K562 (cell line): ENCODE measurements at regions not wholly inside any gene's neighbourhood (a gene's known extent, or its start where the extent isn't known, plus 50 kb on each side); places are given as distances from the start of the nearest gene placed in this dataset.

Experiments
- ATAC-seq: fragments of 200-7000 bp; cut with Tn5 transposase; 3 replicates; pipeline ENCODE4 v1.9.1; 2020; ENCODE audit warnings: moderate library complexity
- BruUV-seq: library from RNA; stranded (reverse); fragments of 400-500 nt; replicated peaks from 2 replicates; lab custom pipeline; 2021; lab: Mats Ljungman, UMichigan
- CTCF ChIA-PET: fragments of 300-600 bp; formaldehyde crosslinking; extraction: SDS; loops from one replicate; lab custom pipeline; 2021; ENCODE audit warnings: low intra/inter-chr PET ratio; lab: Yijun Ruan, JAX
- POLR2A ChIA-PET: fragments of 300-600, 350-650 bp; sonication (Branson Sonifier 250); formaldehyde crosslinking; extraction: SDS; loops from one replicate; lab custom pipeline; 2021; ENCODE audit warnings: antibody characterized with exemption, inconsistent platforms; lab: Yijun Ruan, JAX
- DNase-seq, 4 experiments: peaks; one replicate each; pipeline versions ENCODE4 v3.0.0 to v3.0.0-alpha.2; 2011 to 2018; ENCODE audit warnings: low spot score in 3 of 4, mixed read lengths in 3 of 4; ENCODE audit errors: extremely low read depth in 1 of 4
- FAIRE-seq: peaks from 2 replicates; lab custom pipeline; 2011; peaks lifted over from hg19 to GRCh38; lab: Jason Lieb, UNC
- H2AFZ ChIP-seq: 2 replicates; pipeline ENCODE4 v1.6.0; 2011; ENCODE audit warnings: low read depth, low read length, control low read depth, inconsistent platforms
- H3K27ac ChIP-seq: fragments of 200-600 bp; 3 replicates; pipeline ENCODE4 v1.8.0; 2011; ENCODE audit warnings: low read depth, mild to moderate bottlenecking, control low read depth, inconsistent platforms, low read length, moderate library complexity, mixed read lengths; ENCODE audit errors: extremely low read depth
- H3K27me3 ChIP-seq, 2 experiments: fragments of 300-600 bp in 1 of 2; 2 replicates in 1 of 2; 3 replicates in 1 of 2; pipeline versions ENCODE4 v1.6.0 to v1.8.0; 2011; ENCODE audit warnings: inconsistent platforms in 2 of 2, low read length in 2 of 2, mild to moderate bottlenecking in 1 of 2, mixed read lengths in 1 of 2, moderate library complexity in 1 of 2; ENCODE audit not compliant: control insufficient read depth in 2 of 2, insufficient read depth in 2 of 2
- H3K36me3 ChIP-seq: fragments of 300-600 bp; 3 replicates; pipeline ENCODE4 v1.8.0; 2011; ENCODE audit warnings: mild to moderate bottlenecking, low read length, inconsistent platforms; ENCODE audit not compliant: control insufficient read depth, insufficient read depth
- H3K4me1 ChIP-seq, 2 experiments: fragments of 200-600 bp in 1 of 2; replicated peaks in 1 of 2; 2 replicates in 1 of 2; 3 replicates in 1 of 2; pipeline versions ENCODE4 v1.5.1 to v1.8.0; 2011; ENCODE audit warnings: inconsistent platforms in 2 of 2, low read length in 2 of 2, mild to moderate bottlenecking in 1 of 2, mixed read lengths in 1 of 2, moderate library complexity in 1 of 2; ENCODE audit not compliant: control insufficient read depth in 2 of 2, insufficient read depth in 2 of 2
- H3K4me2 ChIP-seq: 2 replicates; pipeline ENCODE4 v1.6.1; 2011; ENCODE audit warnings: low read length, control low read depth, inconsistent platforms, mixed read lengths; ENCODE audit not compliant: insufficient read depth
- H3K4me3 ChIP-seq: fragments of 200-600 bp; sonication (generic), shearing (Covaris generic); 2 replicates; pipeline ENCODE4 v1.5.1; 2016; ENCODE audit warnings: control low read depth, inconsistent platforms
- H3K79me2 ChIP-seq: fragments of 200-600 bp; 3 replicates; pipeline ENCODE4 v1.8.0; 2011; ENCODE audit warnings: low read length, inconsistent platforms; ENCODE audit not compliant: control insufficient read depth, insufficient read depth
- H3K9ac ChIP-seq, 2 experiments: 2 replicates each; pipeline versions ENCODE4 v1.6.0 to v1.6.1; 2011; ENCODE audit warnings: low read depth in 2 of 2, low read length in 2 of 2, control low read depth in 1 of 2, inconsistent platforms in 1 of 2, mild to moderate bottlenecking in 1 of 2, mixed read lengths in 1 of 2; ENCODE audit not compliant: insufficient read depth in 1 of 2
- H3K9me1 ChIP-seq: one replicate; pipeline ENCODE4 v1.6.0; 2011; ENCODE audit warnings: inconsistent platforms, mild to moderate bottlenecking, low read length, moderate library complexity; ENCODE audit not compliant: control insufficient read depth, insufficient read depth
- H3K9me3 ChIP-seq: replicated peaks from 2 replicates; pipeline ENCODE4 v1.5.1; 2011; ENCODE audit warnings: low read depth, low read length, inconsistent platforms; ENCODE audit not compliant: control insufficient read depth, insufficient read depth
- H4K20me1 ChIP-seq: replicated peaks from 2 replicates; pipeline ENCODE4 v1.6.1; 2011; ENCODE audit warnings: low read length, inconsistent platforms, mixed read lengths; ENCODE audit not compliant: control insufficient read depth, insufficient read depth
- ATF1 ChIP-seq, 2 experiments: fragments of 450-650 bp in 1 of 2; IDR thresholded peaks; 2 replicates each; pipeline ENCODE4 v1.6.1; 2016; ENCODE audit warnings: missing compliant biosample characterization in 1 of 2, missing genetic modification characterization in 1 of 2
- POU5F1 ChIP-seq: fragments of 150-350 bp; IDR thresholded peaks from 2 replicates; pipeline ENCODE4 v1.6.1; 2014; ENCODE audit warnings: borderline replicate concordance, low read length, low read depth, mild to moderate bottlenecking; ENCODE audit not compliant: partially characterized antibody
- PYGO2 ChIP-seq: fragments of 450-650 bp; IDR thresholded peaks from 2 replicates; pipeline ENCODE4 v1.6.1; 2016; ENCODE audit warnings: mild to moderate bottlenecking, missing genetic modification characterization, moderate library complexity, missing compliant biosample characterization
- SPI1 ChIP-seq: IDR thresholded peaks from 2 replicates; pipeline ENCODE4 v1.6.1; 2011; ENCODE audit warnings: low read depth, low read length, control low read depth, borderline replicate concordance
- TEAD4 ChIP-seq, 2 experiments: sonication (generic) in 1 of 2; formaldehyde crosslinking in 1 of 2; IDR thresholded peaks; 2 replicates each; pipeline versions ENCODE4 v1.6.1 to v1.8.0; 2012 to 2022; ENCODE audit warnings: borderline replicate concordance in 1 of 2, inconsistent platforms in 1 of 2, low read length in 1 of 2, mild to moderate bottlenecking in 1 of 2, missing genetic modification reagents in 1 of 2
- ZNF12 ChIP-seq: sonication (generic); formaldehyde crosslinking; IDR thresholded peaks from 2 replicates; pipeline ENCODE4 v1.4.0; 2020; ENCODE audit warnings: mild to moderate bottlenecking, missing genetic modification reagents
- ZNF57 ChIP-seq: fragments of 450-650 bp; formaldehyde crosslinking; IDR thresholded peaks from 2 replicates; pipeline ENCODE4 v1.4.0; 2020; ENCODE audit warnings: mild to moderate bottlenecking, moderate library complexity
- WGBS: fragments of 100-300 bp; shearing (Covaris generic); methylation state at CpG from one replicate; pipeline ENCODE4 v1.1.6; 2016; ENCODE audit warnings: low coverage, mixed read lengths; ENCODE audit not compliant: insufficient coverage; ENCODE audit errors: missing lambda C conversion rate; 5-methylcytosine and 5-hydroxymethylcytosine counted together
- in situ Hi-C: fragments of 300-500 bp; cut with MboI; formaldehyde crosslinking; loops from 4 replicates; pipeline ENCODE4 v1.15.0; 2018; ENCODE audit warnings: inconsistent platforms, mixed read lengths
- intact Hi-C: fragments of 100-400 bp; cut with micrococcal nuclease; formaldehyde crosslinking; loops from 2 replicates; pipeline ENCODE4 v1.14.2; 2022
- TF ChIP-seq, protein P1 (sequence below): fragments of 450-650 bp; formaldehyde crosslinking; IDR thresholded peaks from 2 replicates; pipeline ENCODE4 v1.4.0; 2022; ENCODE audit warnings: mild to moderate bottlenecking, moderate library complexity
- TF ChIP-seq, protein P2 (sequence below), 2 experiments: fragments of 450-650 bp in 1 of 2; sonication (generic) in 1 of 2; formaldehyde crosslinking in 1 of 2; IDR thresholded peaks; 2 replicates each; pipeline versions ENCODE4 v1.7.1 to v1.9.0; 2016 to 2022; ENCODE audit warnings: inconsistent platforms in 1 of 2, mild to moderate bottlenecking in 1 of 2, missing genetic modification reagents in 1 of 2
- TF ChIP-seq, protein P3 (sequence below): sonication (generic); IDR thresholded peaks from 2 replicates; pipeline ENCODE4 v1.6.1; 2016

DNA sequence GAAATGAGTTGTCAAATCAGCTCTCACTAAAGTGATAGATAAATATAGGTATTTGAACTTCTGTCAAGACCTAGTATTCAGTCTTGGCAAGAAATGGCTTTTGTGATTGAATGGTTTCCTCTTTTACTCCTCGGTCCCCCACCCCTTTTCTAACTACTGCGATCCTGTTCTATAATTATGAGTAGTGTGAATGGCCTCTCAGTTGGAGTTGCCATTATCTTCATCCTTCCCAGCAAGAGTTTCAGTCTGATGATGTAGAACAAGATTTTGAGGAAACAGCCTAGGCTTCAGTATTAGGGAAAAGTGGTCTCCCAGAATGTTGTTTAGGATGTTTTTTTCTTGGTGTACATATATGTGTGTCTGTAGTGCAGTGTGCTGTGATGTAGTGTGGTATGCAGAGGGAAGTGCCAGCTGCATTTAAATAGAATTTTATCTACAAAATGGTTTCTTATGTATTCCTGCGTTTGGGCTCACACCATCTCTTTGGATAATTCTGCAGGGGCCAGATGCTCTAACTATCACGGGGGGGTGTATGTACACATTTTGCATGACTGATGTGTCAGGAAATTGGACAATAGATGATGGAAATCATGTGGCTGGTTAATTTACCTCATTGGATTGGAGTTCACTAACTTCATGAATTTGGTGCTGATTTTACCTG, 180.1 kb upstream of the MMS22L start:
- POLR2A ChIA-PET: no interaction called here
- ATAC-seq: no peak
- TF ChIP-seq, protein P1, sequence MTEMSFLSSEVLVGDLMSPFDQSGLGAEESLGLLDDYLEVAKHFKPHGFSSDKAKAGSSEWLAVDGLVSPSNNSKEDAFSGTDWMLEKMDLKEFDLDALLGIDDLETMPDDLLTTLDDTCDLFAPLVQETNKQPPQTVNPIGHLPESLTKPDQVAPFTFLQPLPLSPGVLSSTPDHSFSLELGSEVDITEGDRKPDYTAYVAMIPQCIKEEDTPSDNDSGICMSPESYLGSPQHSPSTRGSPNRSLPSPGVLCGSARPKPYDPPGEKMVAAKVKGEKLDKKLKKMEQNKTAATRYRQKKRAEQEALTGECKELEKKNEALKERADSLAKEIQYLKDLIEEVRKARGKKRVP (CRISPR knock-in tag): no peak
- TF ChIP-seq TEAD4 (IDR thresholded peaks at IDR 0.05; ENCODE audit: low read length) (no peak), TEAD4 (CRISPR knock-in tag; IDR thresholded peaks at IDR 0.05; ENCODE audit: borderline replicate concordance) (no peak), ZNF12 (no peak), ZNF57 (CRISPR knock-in tag) (no peak), SPI1 (no peak), PYGO2 (tag) (no peak), ATF1 (CRISPR knock-in tag; IDR thresholded peaks at IDR 0.05) (no peak), ATF1 (tag; IDR thresholded peaks at IDR 0.05) (no peak), POU5F1 (no peak)
- TF ChIP-seq, protein P2, sequence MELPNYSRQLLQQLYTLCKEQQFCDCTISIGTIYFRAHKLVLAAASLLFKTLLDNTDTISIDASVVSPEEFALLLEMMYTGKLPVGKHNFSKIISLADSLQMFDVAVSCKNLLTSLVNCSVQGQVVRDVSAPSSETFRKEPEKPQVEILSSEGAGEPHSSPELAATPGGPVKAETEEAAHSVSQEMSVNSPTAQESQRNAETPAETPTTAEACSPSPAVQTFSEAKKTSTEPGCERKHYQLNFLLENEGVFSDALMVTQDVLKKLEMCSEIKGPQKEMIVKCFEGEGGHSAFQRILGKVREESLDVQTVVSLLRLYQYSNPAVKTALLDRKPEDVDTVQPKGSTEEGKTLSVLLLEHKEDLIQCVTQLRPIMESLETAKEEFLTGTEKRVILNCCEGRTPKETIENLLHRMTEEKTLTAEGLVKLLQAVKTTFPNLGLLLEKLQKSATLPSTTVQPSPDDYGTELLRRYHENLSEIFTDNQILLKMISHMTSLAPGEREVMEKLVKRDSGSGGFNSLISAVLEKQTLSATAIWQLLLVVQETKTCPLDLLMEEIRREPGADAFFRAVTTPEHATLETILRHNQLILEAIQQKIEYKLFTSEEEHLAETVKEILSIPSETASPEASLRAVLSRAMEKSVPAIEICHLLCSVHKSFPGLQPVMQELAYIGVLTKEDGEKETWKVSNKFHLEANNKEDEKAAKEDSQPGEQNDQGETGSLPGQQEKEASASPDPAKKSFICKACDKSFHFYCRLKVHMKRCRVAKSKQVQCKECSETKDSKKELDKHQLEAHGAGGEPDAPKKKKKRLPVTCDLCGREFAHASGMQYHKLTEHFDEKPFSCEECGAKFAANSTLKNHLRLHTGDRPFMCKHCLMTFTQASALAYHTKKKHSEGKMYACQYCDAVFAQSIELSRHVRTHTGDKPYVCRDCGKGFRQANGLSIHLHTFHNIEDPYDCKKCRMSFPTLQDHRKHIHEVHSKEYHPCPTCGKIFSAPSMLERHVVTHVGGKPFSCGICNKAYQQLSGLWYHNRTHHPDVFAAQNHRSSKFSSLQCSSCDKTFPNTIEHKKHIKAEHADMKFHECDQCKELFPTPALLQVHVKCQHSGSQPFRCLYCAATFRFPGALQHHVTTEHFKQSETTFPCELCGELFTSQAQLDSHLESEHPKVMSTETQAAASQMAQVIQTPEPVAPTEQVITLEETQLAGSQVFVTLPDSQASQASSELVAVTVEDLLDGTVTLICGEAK (IDR thresholded peaks at IDR 0.05): no peak
- TF ChIP-seq, protein P2 (CRISPR knock-in tag; IDR thresholded peaks at IDR 0.05): no peak
- TF ChIP-seq, protein P3, sequence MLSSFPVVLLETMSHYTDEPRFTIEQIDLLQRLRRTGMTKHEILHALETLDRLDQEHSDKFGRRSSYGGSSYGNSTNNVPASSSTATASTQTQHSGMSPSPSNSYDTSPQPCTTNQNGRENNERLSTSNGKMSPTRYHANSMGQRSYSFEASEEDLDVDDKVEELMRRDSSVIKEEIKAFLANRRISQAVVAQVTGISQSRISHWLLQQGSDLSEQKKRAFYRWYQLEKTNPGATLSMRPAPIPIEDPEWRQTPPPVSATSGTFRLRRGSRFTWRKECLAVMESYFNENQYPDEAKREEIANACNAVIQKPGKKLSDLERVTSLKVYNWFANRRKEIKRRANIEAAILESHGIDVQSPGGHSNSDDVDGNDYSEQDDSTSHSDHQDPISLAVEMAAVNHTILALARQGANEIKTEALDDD: no peak

More for the DNA sequence above, 180.1 kb upstream of the MMS22L start:
- no peak overlapping the region for H3K4me2 ChIP-seq
- intact Hi-C loops: no loop called here
- no peaks in the 10 kb centered on the region for H3K4me1 ChIP-seq
- H3K9me3 ChIP-seq: no peaks in the 10 kb centered on the region
- in situ Hi-C loops: no loop called here
- H3K9ac ChIP-seq: no peak overlapping the region
- H2AFZ ChIP-seq: no peak overlapping the region
- 0% methylated on average over 4 of the region's 4 CpGs for WGBS
- H3K9me1 ChIP-seq: no peaks in the 10 kb centered on the region
- CTCF ChIA-PET: no interaction called here
- H3K27me3 ChIP-seq: no peaks in the 10 kb centered on the region
- FAIRE-seq: no peak
- no peak for DNase-seq
- no peaks in the 10 kb centered on the region for H3K79me2 ChIP-seq
- no peaks in the 10 kb centered on the region for H3K36me3 ChIP-seq
- no TSS peak for BruUV-seq
- H3K4me3 ChIP-seq: no peak overlapping the region
- no peak overlapping the region for H3K27ac ChIP-seq
- no peaks in the 10 kb centered on the region for H4K20me1 ChIP-seq
